ENCODE measurements at regions not wholly inside any gene's neighbourhood (a gene's known extent, or its start where the extent isn't known, plus 50 kb on each side); places are given as distances from the start of the nearest gene placed in this dataset.
"Not testable (repeated sequence)": the region's sequence is repeated elsewhere in the genome, so short reads cannot be mapped to it uniquely, and the experiment has no call there.

DNA sequence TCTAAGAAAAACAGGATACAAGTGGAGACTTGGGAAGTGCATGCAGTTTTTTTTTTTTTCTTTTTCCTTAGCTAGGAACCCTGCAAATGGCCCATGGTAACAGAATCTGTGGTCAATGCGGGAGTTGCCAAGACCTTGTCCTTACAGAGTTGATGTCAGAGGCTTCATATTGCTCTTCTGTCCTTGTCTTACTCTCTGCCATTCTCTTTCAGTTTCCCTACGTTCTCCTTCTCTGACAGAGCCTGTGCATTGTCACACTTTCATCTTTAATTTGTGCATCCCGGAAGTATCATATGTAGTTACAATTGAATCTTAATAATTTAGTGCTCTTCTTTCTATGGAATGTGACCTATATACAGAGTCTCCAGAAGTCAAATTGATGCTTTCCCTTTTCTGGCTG, 986.9 kb downstream of the TMEM121 start:
- DNase-seq (ENCODE audit: low read depth in 3 of 3) = no peak

DNA sequence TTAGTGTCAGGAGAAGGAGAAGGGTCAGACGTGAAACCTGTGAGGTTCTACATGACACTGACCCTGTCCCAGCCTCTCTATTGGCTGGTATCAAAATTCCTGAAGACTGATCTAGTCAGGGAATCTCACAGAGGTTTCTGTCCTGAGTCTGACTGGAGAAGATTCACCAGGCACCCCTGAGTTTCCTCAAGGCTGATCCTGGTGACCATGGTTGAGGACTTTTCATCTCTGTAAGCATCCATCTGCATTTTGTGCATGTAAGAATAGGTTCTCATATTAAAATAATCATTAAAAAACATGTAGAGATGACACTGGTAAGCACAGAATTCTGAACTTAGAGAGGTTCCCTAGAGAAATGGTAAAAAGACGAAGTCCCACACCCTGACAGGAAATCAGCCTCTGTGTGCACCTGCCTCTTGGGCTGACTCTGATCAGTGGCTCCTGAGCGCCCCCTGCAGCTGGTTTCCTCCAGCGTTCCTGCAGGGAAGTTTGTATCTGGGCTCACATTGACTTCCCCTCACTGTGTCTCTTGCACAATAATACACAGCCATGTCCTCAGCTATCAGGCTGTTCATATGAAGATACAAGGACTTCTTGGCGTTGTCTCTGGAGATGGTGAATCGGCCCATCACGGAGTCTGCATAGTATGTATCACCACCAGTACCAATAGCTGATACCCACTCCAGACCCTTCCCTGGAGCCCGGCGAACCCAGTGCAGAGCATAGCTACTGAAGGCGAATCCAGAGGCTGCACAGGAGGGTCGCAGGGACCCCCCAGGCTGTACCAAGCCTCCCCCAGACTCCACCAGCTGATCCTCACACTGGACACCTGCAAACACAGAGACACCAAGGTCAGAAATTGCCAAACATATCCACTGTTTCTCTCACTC, 991.9 kb downstream of the TMEM121 start:
- DNase-seq (ENCODE audit: low read depth in 3 of 3) = peak; percentile 69 to 85 (median 73)

DNA sequence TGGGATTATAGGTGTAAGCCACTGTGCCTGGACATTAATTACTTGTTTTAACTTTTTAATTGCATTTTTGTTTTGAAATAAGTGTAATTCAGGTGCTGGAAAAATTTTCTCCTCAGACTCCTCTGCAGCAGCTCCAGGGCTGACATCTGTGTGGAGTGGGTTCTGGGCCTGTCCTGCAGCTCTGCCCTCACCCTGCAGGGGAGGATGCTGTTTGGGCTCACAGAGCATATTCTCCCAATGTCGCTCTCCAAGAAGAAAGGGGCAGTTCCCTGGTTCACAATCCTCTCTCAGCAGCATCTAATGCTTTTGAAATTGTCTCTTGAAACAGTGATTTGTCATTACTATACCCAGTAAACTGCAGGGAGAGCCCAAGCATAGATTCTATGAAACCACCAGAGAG, 995.7 kb downstream of the TMEM121 start:
- not testable (repeated sequence) for DNase-seq (ENCODE audit: low read depth in 3 of 3)

DNA sequence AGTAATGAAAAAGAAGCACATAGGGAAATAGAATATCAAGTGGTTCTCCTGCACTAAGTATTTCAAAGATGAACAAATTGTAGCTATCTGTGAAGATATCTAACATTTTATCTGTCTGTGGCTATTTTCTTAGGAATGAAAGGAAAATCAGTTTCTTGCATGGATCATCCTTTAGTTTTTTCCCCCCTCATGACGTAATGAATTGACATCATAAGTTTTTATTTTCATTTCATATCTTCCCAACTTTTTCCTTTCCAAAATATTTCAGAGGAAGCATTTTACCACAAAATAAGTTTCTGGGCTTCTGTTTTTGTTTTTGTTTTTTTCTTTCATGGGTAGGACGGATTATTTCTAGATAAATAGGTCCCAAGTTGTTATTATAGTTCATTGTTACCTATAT, 996.6 kb downstream of the TMEM121 start:
- no peak for DNase-seq (ENCODE audit: low read depth in 3 of 3)

DNA sequence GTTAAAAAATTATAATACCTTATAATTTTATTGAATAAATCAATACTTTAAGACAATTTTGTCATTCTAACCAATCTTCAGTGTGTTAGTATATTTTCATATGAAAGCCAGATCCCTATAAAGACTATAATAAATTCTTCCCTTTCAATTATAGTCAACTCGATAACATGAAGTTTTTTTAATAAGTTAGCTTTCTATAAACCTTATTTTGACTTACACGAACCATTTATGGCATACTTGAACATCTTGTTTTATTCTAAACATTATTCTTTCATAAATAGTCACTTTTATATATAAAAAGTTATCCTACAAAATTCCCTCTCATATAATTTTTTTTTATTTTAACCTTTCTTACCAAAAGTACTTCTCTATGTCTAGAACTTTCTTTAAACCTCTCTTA, 1002.3 kb downstream of the TMEM121 start:
- no peak for DNase-seq (ENCODE audit: low read depth in 3 of 3)

DNA sequence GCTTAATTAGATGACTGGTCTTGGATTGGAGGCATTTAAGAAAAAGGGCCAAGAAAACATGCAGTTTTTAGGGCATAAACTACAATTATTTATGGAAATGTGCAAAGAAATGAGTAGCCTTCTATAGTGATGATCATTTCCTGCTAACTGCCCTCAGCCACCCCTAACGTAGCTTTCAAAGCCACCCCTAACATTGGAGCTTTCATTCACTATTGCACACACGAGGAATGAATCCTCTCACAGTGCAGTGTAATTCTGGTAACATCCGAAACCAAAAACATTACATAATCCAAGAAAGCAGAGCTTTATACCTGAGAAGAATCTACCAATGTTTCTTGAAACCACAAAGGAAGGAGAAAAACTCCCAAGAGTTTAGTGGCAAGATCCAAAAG, 1003.6 kb downstream of the TMEM121 start:
- no peak for DNase-seq (ENCODE audit: low read depth in 3 of 3)

DNA sequence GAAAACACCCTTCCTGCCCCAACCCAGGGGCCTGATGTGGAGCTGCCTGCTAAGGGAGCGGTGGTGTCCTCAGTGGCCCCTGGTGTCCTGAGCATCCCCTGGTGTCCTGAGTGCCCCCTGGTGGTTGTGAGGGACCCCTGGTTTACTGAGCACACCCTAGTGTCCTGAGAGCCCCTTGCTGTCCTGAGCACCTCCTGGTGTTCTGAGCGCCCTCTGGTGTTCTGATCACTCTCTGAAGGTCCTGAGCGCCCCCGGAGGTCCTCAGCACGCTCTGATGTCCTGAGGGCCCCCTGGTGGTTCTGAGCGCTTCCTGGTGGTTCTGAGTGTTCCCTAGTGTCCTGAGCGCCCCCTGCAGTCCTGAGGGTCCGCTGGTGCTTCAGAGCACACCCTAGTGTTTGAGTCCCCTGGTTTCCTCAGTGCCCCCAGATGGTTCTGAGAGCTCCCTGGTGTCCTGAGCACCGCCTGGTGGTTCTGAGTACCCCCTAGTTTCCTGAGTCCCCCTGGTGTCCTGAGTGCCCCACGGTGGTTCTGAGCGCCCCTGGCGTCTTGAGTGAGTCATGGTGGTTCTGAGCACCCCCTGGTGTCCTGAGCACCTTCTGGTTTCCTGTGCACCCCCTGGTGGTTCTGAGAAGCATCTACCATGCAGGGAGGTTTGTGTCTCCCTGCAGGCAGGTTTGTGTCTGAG, 1004.2 kb downstream of the TMEM121 start:
- DNase-seq (ENCODE audit: low read depth in 3 of 3) = peak in 1 of 3 experiments; percentile 47

DNA sequence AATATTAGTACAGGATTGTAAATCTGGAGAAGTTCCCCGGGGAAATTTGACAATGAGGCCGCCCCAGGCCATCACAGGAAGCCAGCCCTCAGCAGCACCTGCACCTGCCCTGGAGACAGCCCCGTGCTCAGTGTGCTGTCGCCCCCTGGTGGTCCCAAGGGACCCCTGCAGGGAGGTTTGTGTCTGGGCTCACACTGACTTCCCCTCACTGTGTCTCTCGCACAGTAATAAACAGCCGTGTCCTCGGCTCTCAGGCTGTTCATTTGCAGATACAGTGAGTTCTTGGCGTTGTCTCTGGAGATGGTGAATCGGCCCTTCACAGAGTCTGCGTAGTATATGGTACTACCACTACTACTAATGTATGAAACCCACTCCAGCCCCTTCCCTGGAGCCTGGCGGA, 1011.2 kb downstream of the TMEM121 start:
- not testable (repeated sequence) for DNase-seq (ENCODE audit: low read depth in 3 of 3)

DNA sequence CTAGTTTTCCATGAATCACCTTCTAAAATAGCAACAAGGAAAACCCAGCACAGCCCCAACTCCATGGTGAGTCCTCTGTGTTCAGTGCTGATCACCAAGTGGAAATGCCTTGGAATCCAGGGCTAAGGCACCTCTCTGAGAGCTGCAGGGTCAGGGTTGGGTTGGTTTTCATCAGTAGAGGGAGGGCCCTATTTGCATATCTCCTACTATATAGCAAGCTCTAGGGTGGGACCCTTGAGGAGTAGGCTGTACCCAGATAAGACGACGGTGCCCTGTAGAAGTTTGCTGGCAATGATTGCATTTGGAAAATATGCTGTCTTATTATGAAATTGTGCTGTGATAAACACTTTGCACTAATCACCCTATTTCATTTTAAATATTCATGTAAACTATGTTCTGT, 1011.8 kb downstream of the TMEM121 start:
- no peak for DNase-seq (ENCODE audit: low read depth in 3 of 3)

DNA sequence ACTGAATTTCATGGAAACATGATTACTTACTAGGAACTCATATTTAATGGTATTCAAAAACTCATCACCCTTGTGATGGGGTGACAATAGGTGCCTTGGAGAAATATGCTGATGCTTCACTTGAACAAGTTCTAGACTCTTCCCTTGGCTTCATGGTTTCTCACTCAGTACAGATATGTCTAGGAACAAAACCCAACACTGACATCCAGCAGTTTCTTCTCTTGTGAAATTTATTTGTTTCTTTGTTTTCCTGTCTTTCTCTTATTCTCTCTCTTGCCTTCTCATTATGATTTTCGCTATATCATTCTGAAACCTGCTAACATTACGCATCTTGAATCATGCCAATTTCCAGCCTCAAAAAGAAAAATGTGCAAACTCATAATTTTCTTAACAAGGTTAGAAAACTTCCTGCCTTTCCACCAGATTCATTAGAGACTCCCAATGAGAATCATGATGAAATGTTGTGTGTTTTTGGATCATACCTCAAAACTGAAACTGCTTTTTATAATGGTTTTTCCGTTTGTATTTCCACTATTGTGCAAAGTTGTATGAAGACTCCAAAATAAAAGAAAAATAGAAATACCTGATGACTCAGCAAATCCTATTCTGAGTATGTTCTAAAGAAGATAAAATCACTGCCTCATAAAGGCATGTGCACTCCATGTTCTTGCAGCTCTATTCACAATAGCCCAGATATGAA, 1021.5 kb downstream of the TMEM121 start:
- DNase-seq (ENCODE audit: low read depth in 3 of 3) = no peak

DNA sequence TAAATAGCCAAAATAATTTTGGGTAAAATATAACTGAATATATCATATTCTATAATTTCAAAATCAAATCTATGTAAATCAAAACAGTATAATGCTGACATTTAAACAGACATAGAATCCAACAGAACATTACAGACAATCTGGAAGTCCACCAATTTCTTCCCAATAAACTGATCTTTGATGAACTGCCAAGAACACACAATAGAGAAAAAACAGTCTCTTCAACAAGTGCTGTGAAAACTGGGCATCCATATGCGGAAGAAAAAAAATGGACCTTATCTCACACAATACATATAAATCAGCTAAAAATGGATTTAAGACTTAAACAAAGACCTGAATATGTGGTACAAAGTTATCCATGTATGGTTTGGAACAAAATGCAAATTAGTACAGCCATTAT, 1022.7 kb downstream of the TMEM121 start:
- no peak for DNase-seq (ENCODE audit: low read depth in 3 of 3)

DNA sequence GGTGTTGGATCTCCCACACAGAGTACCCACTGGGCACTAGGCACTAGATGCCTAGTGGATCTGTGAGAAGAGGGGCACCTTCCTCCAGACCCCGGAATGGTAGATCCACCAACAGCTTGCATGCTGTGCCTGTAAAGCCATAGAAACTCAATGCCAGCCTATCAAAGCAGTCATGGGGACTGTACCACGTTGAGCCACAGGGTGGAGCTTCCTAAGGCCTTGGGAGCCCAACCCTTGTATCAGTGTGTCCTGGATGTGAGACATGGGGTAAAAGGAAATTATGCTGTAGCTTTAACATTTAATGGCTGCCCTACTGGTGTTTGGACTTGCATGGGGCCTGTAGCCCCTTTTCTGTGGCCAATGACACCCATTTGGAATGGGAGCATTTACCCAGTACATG, 1024.9 kb downstream of the TMEM121 start:
- DNase-seq (ENCODE audit: low read depth in 3 of 3) = no peak

DNA sequence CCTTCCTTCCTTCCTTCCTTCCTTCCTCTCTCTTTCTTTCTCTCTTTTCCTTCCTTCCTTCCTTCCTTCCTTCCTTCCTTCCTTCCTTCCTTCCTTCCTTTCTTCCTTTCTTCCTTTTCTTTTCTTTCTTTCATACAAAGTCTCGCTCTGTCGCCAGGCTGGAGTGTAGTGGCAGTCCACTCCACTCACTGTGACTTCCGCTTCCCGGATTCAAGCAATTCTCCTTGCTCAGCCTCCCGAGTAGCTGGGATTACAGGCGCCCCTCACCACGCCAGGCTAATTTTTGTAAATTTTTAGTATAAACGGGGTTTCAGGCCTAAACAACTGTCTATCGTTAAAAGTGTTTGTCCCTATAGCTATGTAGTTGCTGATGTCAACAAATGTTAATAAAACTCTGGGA, 1029.8 kb downstream of the TMEM121 start:
- DNase-seq (ENCODE audit: low read depth in 3 of 3) = not testable (repeated sequence)

DNA sequence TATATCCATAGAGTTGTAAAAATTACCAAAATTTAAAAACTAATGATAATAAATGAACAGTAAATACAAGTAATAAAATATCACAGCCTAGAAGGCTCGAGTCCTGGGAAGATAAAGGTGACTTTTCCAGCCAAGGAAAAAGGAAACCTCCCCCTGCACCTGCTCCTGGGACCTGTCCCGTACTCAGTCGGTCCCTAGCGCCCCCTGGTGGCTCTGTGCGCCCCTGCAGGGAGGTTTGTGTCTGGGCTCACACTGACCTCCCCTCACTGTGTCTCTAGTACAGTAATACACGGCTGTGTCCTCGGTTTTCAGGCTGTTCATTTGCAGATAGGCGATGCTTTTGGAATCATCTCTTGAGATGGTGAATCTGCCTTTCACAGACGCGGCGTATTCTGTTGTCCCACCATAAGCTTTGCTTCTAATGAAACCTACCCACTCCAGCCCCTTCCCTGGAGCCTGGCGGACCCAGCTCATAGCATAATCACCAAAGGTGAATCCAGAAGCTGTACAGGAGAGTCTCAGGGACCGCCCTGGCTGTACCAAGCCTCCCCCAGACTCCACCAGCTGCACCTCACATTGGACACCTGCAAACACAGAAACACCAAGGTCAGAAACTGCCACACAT, 1030.4 kb downstream of the TMEM121 start:
- DNase-seq (ENCODE audit: low read depth in 3 of 3) = peak; percentile 71 to 81 (median 71)

DNA sequence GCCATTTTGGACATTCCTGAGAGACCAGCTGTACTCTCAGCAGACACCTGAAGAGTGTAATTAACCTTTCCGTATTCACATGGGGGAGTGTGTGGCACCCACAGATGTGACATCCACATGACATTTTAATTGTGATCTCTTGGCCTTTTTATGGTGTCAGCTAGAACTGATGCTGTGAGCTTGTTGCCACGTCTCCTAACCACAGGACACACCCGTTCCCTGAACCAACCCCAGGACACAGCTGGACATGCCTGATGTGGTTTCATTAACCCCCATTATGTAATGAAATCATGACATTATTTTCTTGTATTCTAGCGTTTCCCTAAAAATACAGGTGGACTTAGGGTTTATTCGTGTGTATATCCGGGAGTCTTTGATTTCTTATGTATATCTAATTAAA, 1036.1 kb downstream of the TMEM121 start:
- DNase-seq (ENCODE audit: low read depth in 3 of 3) = no peak

DNA sequence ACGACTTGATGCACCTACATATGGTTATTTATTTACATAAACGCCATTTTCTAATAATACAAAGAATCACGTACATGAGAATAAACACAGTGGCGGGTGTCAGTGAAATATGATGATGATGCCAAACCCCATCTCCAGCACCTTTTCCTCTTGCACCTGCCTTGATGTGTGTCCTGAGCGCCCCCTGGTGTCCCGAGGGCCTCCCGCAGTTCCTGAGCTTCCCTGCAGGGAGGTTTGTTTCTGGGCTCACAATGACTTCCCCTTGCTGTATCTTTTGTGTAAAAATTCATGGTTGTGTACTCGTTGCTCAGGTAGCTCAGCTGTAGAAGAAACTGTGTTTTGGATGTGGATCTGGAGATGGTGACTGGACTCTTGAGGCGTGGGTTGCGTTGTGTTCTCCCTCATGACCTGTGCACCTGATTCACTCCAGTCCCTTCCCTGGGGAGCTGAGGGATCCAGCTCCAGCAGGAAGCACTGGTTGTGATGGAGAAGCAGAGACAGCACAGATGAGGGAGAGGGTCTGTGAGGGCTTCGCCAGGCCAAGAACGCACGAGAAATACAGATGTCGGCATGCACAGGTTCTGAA, 1037.8 kb downstream of the TMEM121 start:
- DNase-seq (ENCODE audit: low read depth in 3 of 3) = peak; percentile 35 to 62 (median 37)

DNA sequence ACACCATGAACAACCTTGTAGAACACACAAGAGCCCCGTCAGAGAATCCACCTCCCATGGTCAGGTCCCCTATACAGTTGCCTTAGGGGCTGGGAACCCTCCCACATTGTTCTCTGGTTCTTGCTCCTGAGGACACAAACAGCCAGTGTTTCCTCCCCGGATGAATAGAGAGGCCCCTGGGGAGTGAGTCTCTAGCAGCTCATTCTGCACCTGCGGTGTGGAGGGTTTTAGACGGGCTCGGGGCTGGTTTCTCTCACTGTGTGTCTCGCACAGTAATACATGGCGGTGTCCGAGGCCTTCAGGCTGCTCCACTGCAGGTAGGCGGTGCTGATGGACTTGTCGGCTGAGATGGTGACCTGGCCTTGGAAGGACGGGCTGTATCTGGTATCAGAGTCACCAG, 1052.1 kb downstream of the TMEM121 start:
- no peak for DNase-seq (ENCODE audit: low read depth in 3 of 3)

DNA sequence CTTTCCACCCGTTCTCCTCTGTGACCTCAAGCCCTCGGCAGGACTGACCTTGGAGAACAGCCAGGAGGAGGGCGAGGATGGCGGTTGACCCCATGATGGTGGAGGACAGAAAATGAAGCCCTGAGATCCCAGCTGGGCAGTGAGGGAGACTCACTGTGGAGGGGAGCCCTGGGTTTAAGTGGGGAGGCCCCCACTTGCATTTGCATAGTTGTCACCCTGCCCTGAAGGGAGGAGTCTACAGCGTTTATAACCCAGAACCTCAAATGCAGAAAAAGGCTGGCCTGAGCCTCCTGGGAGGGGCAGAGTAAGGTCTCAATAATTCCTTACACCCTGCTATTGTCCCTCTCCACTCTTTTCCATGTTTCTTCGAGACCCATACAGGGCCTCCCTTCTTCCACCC, 1052.7 kb downstream of the TMEM121 start:
- no peak for DNase-seq (ENCODE audit: low read depth in 3 of 3)

DNA sequence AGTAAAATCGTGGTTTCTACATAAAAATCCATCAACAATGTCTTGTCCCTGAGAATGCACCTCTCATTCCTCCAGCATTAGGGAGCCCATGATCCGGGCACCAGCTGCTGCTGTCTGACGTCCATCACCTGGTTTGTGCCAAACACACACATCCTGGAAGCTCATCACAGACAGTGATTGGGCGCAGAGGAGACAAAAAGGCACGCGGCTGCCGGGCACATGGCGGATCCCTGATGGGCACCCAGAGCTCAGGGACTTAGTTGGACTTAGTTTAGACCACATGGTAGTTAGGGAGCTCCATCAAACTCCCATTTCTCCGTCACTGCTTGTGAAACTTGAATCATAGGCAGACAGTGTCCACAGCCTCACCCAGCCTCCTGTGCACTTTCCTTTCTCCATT, 1059.3 kb downstream of the TMEM121 start:
- DNase-seq (ENCODE audit: low read depth in 3 of 3) = no peak

DNA sequence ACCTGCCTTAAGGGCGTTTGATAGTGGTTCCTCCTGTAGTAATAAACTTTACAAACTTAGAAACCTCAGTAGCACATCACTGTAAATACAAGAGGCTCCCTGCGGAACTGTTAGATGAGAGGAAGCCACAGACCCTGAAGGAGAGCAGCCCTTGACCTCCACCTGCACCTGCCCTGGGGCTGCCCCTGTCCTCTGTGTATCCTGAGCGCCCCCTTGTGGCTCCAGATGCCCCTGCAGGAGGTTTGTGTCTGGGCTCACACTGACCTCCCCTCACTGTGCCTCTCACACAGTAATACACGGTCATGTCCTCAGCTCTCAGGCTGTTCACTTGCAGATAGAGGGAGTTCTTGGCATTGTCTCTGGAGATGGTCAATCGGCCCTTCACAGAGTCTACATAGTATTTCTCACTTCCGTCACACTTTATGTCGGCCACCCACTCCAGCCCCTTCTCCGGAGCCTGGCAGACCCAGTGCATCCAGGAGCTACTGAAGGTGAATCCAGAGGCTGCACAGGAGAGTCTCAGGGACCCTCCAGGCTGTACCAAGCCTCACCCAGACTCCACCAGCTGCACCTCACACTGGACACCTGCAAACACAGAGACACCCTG, 1059.8 kb downstream of the TMEM121 start:
- peak; percentile 37 to 67 (median 39) for DNase-seq (ENCODE audit: low read depth in 3 of 3)

DNA sequence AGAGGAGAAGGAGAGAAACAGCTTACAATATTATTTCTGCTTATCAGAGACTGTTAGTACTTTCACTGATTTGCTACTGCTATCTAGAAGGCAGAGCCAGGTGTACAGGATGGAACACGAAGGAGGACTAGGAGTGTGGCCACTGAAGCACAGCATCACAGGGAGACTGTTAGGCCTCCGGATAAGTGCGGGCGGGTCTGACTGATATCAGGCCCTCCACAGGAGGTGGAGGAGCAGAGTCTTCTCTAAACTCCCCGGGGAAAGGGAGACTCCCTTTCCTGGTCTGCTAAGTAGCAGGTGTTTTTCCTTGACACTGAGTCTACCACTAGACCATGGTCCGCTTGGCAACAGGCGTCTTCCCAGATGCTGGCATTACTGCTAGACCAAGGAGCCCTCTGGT, 1065.2 kb downstream of the TMEM121 start:
- not testable (repeated sequence) for DNase-seq (ENCODE audit: low read depth in 3 of 3)
